Neural progenitor cell (in vitro differentiated cells): ENCODE measurements at regions not wholly inside any gene's neighbourhood (a gene's known extent, or its start where the extent isn't known, plus 50 kb on each side); places are given as distances from the start of the nearest gene placed in this dataset.

Experiments used
- EZH2phosphoT487 ChIP-seq: fragments of 200-600 bp; sonication (generic); IDR thresholded peaks from 2 replicates; pipeline ENCODE4 v1.6.1; 2017; ENCODE audit warnings: antibody characterized with exemption
- TF ChIP-seq, protein P1 (sequence below): fragments of 200-600 bp; sonication (generic); IDR thresholded peaks from 2 replicates; pipeline ENCODE4 v1.5.1; 2017; ENCODE audit warnings: antibody characterized with exemption, mild to moderate bottlenecking

GRCh38 chr10:47188156-47188555, 111.8 kb upstream of the GDF10 start:
- TF ChIP-seq, protein P1, sequence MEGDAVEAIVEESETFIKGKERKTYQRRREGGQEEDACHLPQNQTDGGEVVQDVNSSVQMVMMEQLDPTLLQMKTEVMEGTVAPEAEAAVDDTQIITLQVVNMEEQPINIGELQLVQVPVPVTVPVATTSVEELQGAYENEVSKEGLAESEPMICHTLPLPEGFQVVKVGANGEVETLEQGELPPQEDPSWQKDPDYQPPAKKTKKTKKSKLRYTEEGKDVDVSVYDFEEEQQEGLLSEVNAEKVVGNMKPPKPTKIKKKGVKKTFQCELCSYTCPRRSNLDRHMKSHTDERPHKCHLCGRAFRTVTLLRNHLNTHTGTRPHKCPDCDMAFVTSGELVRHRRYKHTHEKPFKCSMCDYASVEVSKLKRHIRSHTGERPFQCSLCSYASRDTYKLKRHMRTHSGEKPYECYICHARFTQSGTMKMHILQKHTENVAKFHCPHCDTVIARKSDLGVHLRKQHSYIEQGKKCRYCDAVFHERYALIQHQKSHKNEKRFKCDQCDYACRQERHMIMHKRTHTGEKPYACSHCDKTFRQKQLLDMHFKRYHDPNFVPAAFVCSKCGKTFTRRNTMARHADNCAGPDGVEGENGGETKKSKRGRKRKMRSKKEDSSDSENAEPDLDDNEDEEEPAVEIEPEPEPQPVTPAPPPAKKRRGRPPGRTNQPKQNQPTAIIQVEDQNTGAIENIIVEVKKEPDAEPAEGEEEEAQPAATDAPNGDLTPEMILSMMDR: no peak
- no peak for TF ChIP-seq EZH2phosphoT487
